ENCODE measurements at regions not wholly inside any gene's neighbourhood (a gene's known extent, or its start where the extent isn't known, plus 50 kb on each side); places are given as distances from the start of the nearest gene placed in this dataset.

DNA sequence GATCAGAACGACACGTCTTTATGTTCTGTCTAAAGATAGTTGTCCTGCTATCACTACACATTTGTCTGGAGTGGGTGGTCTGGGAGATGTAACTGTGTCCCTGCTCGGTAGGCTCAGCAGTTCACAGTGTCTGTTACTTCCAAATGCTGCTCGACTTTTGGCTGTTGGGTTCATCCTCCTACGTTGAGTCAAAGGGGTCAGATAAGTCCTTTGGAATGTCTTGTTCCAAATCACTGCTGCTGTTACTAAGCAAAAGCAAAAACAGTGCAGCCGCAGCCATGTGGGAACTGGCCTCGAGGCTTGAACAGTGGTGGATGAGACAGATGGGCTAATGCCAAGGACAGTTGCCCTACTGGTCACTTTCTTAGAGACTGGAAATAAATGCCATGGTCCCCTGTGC, 272.2 kb upstream of the MAP3K7 start:
- TF ChIP-seq CTCF (IDR thresholded peaks at IDR 0.05; ENCODE audit: low read depth, low read length), result no peak
- TF ChIP-seq EZH2phosphoT487 (IDR thresholded peaks at IDR 0.05; ENCODE audit: low read depth), result no peak

All from OCI-LY3 (cell line).